K562 (cell line): ENCODE measurements at regions not wholly inside any gene's neighbourhood (a gene's known extent, or its start where the extent isn't known, plus 50 kb on each side); places are given as distances from the start of the nearest gene placed in this dataset.

ENCODE experiments used
- ATAC-seq: fragments of 200-7000 bp; cut with Tn5 transposase; 3 replicates; pipeline ENCODE4 v1.9.1; 2020; ENCODE audit warnings: moderate library complexity
- BruUV-seq: library from RNA; stranded (reverse); fragments of 400-500 nt; replicated peaks from 2 replicates; lab custom pipeline; 2021; lab: Mats Ljungman, UMichigan
- CTCF ChIA-PET: fragments of 300-600 bp; formaldehyde crosslinking; extraction: SDS; loops from one replicate; lab custom pipeline; 2021; ENCODE audit warnings: low intra/inter-chr PET ratio; lab: Yijun Ruan, JAX
- POLR2A ChIA-PET: fragments of 300-600, 350-650 bp; sonication (Branson Sonifier 250); formaldehyde crosslinking; extraction: SDS; loops from one replicate; lab custom pipeline; 2021; ENCODE audit warnings: antibody characterized with exemption, inconsistent platforms; lab: Yijun Ruan, JAX
- DNase-seq, 4 experiments: peaks; one replicate each; pipeline versions ENCODE4 v3.0.0 to v3.0.0-alpha.2; 2011 to 2018; ENCODE audit warnings: low spot score in 3 of 4, mixed read lengths in 3 of 4; ENCODE audit errors: extremely low read depth in 1 of 4
- FAIRE-seq: peaks from 2 replicates; lab custom pipeline; 2011; peaks lifted over from hg19 to GRCh38; lab: Jason Lieb, UNC
- H2AFZ ChIP-seq: 2 replicates; pipeline ENCODE4 v1.6.0; 2011; ENCODE audit warnings: low read depth, low read length, control low read depth, inconsistent platforms
- H3K27ac ChIP-seq: fragments of 200-600 bp; 3 replicates; pipeline ENCODE4 v1.8.0; 2011; ENCODE audit warnings: low read depth, mild to moderate bottlenecking, control low read depth, inconsistent platforms, low read length, moderate library complexity, mixed read lengths; ENCODE audit errors: extremely low read depth
- H3K27me3 ChIP-seq, 2 experiments: fragments of 300-600 bp in 1 of 2; 2 replicates in 1 of 2; 3 replicates in 1 of 2; pipeline versions ENCODE4 v1.6.0 to v1.8.0; 2011; ENCODE audit warnings: inconsistent platforms in 2 of 2, low read length in 2 of 2, mild to moderate bottlenecking in 1 of 2, mixed read lengths in 1 of 2, moderate library complexity in 1 of 2; ENCODE audit not compliant: control insufficient read depth in 2 of 2, insufficient read depth in 2 of 2
- H3K36me3 ChIP-seq: fragments of 300-600 bp; 3 replicates; pipeline ENCODE4 v1.8.0; 2011; ENCODE audit warnings: mild to moderate bottlenecking, low read length, inconsistent platforms; ENCODE audit not compliant: control insufficient read depth, insufficient read depth
- H3K4me1 ChIP-seq, 2 experiments: fragments of 200-600 bp in 1 of 2; replicated peaks in 1 of 2; 2 replicates in 1 of 2; 3 replicates in 1 of 2; pipeline versions ENCODE4 v1.5.1 to v1.8.0; 2011; ENCODE audit warnings: inconsistent platforms in 2 of 2, low read length in 2 of 2, mild to moderate bottlenecking in 1 of 2, mixed read lengths in 1 of 2, moderate library complexity in 1 of 2; ENCODE audit not compliant: control insufficient read depth in 2 of 2, insufficient read depth in 2 of 2
- H3K4me2 ChIP-seq: 2 replicates; pipeline ENCODE4 v1.6.1; 2011; ENCODE audit warnings: low read length, control low read depth, inconsistent platforms, mixed read lengths; ENCODE audit not compliant: insufficient read depth
- H3K4me3 ChIP-seq: fragments of 200-600 bp; sonication (generic), shearing (Covaris generic); 2 replicates; pipeline ENCODE4 v1.5.1; 2016; ENCODE audit warnings: control low read depth, inconsistent platforms
- H3K79me2 ChIP-seq: fragments of 200-600 bp; 3 replicates; pipeline ENCODE4 v1.8.0; 2011; ENCODE audit warnings: low read length, inconsistent platforms; ENCODE audit not compliant: control insufficient read depth, insufficient read depth
- H3K9ac ChIP-seq, 2 experiments: 2 replicates each; pipeline versions ENCODE4 v1.6.0 to v1.6.1; 2011; ENCODE audit warnings: low read depth in 2 of 2, low read length in 2 of 2, control low read depth in 1 of 2, inconsistent platforms in 1 of 2, mild to moderate bottlenecking in 1 of 2, mixed read lengths in 1 of 2; ENCODE audit not compliant: insufficient read depth in 1 of 2
- H3K9me1 ChIP-seq: one replicate; pipeline ENCODE4 v1.6.0; 2011; ENCODE audit warnings: inconsistent platforms, mild to moderate bottlenecking, low read length, moderate library complexity; ENCODE audit not compliant: control insufficient read depth, insufficient read depth
- H3K9me3 ChIP-seq: replicated peaks from 2 replicates; pipeline ENCODE4 v1.5.1; 2011; ENCODE audit warnings: low read depth, low read length, inconsistent platforms; ENCODE audit not compliant: control insufficient read depth, insufficient read depth
- H4K20me1 ChIP-seq: replicated peaks from 2 replicates; pipeline ENCODE4 v1.6.1; 2011; ENCODE audit warnings: low read length, inconsistent platforms, mixed read lengths; ENCODE audit not compliant: control insufficient read depth, insufficient read depth
- SLC30A9 ChIP-seq: fragments of 250-450 bp; sonication (Bioruptor Pico); IDR thresholded peaks from 2 replicates; pipeline ENCODE4 v1.8.0; 2022; ENCODE audit warnings: mild to moderate bottlenecking, moderate library complexity
- WGBS: fragments of 100-300 bp; shearing (Covaris generic); methylation state at CpG from one replicate; pipeline ENCODE4 v1.1.6; 2016; ENCODE audit warnings: low coverage, mixed read lengths; ENCODE audit not compliant: insufficient coverage; ENCODE audit errors: missing lambda C conversion rate; 5-methylcytosine and 5-hydroxymethylcytosine counted together
- in situ Hi-C: fragments of 300-500 bp; cut with MboI; formaldehyde crosslinking; loops from 4 replicates; pipeline ENCODE4 v1.15.0; 2018; ENCODE audit warnings: inconsistent platforms, mixed read lengths
- intact Hi-C: fragments of 100-400 bp; cut with micrococcal nuclease; formaldehyde crosslinking; loops from 2 replicates; pipeline ENCODE4 v1.14.2; 2022
- TF ChIP-seq, protein P1 (sequence below): IDR thresholded peaks from 2 replicates; pipeline ENCODE4 v1.6.1; 2016; ENCODE audit warnings: missing genetic modification characterization, missing compliant biosample characterization
- TF ChIP-seq, protein P2 (sequence below): fragments of 250-450 bp; sonication (Bioruptor Pico); IDR thresholded peaks from 2 replicates; pipeline ENCODE4 v1.5.0; 2020; ENCODE audit warnings: mild to moderate bottlenecking

DNA sequence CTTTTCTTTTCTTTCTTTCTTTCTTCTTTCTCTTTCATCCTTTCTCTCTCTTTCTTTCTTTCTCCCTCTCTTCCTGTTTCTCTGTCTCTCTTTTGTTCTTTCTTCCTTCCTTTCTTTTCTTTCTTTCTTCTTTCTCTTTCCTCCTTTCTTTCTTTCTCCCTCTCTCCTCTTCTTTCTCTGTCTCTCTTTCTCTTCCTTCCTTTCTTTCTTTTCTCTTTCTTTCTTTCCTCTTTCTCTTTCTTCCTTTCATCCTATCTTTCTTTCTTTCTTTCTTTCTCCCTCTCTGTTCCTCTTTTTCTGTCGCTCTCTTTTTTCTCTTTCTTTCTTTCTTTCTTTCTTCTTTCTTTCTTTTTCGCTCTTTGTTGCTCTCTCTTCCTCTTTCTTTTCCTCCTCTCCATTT lies 1149.2 kb upstream of the AUTS2 start:
- no peak overlapping the region for H3K4me3 ChIP-seq
- H3K4me2 ChIP-seq: no peak overlapping the region
- ATAC-seq: no peak
- WGBS: 0% methylated on average over 2 of the region's 2 CpGs
- POLR2A ChIA-PET: no interaction called here
- H3K36me3 ChIP-seq: no peaks in the 10 kb centered on the region
- in situ Hi-C loops: no loop called here
- no peak overlapping the region for H3K9ac ChIP-seq
- no peaks in the 10 kb centered on the region for H3K27me3 ChIP-seq
- H3K79me2 ChIP-seq: no peaks in the 10 kb centered on the region
- H3K9me3 ChIP-seq: no peaks in the 10 kb centered on the region
- CTCF ChIA-PET: no interaction called here
- no peak for FAIRE-seq
- no peak overlapping the region for H2AFZ ChIP-seq
- intact Hi-C loops: no loop called here
- TF ChIP-seq SLC30A9 (CRISPR knock-in tag): no peak
- TF ChIP-seq, protein P1, sequence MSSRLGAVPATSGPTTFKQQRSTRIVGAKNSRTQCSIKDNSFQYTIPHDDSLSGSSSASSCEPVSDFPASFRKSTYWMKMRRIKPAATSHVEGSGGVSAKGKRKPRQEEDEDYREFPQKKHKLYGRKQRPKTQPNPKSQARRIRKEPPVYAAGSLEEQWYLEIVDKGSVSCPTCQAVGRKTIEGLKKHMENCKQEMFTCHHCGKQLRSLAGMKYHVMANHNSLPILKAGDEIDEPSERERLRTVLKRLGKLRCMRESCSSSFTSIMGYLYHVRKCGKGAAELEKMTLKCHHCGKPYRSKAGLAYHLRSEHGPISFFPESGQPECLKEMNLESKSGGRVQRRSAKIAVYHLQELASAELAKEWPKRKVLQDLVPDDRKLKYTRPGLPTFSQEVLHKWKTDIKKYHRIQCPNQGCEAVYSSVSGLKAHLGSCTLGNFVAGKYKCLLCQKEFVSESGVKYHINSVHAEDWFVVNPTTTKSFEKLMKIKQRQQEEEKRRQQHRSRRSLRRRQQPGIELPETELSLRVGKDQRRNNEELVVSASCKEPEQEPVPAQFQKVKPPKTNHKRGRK (tag): peak; percentile 94
- TF ChIP-seq, protein P2, sequence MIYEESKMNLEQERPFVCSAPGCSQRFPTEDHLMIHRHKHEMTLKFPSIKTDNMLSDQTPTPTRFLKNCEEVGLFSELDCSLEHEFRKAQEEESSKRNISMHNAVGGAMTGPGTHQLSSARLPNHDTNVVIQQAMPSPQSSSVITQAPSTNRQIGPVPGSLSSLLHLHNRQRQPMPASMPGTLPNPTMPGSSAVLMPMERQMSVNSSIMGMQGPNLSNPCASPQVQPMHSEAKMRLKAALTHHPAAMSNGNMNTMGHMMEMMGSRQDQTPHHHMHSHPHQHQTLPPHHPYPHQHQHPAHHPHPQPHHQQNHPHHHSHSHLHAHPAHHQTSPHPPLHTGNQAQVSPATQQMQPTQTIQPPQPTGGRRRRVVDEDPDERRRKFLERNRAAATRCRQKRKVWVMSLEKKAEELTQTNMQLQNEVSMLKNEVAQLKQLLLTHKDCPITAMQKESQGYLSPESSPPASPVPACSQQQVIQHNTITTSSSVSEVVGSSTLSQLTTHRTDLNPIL: no peak
- DNase-seq: no peak
- no TSS peak for BruUV-seq
- H4K20me1 ChIP-seq: no peaks in the 10 kb centered on the region
- no peak overlapping the region for H3K27ac ChIP-seq
- no peaks in the 10 kb centered on the region for H3K9me1 ChIP-seq
- no peaks in the 10 kb centered on the region for H3K4me1 ChIP-seq
